Stimulated activated CD4-positive, alpha-beta T cell treated with anti-CD3 and anti-CD28 coated beads, Interleukin-2, amount 100 ng/mL, for 48 hours (primary cell): ENCODE measurements at regions not wholly inside any gene's neighbourhood (a gene's known extent, or its start where the extent isn't known, plus 50 kb on each side); places are given as distances from the start of the nearest gene placed in this dataset.
"Not testable (repeated sequence)": the region's sequence is repeated elsewhere in the genome, so short reads cannot be mapped to it uniquely, and the experiment has no call there.

ENCODE experiments used
- DNase-seq, 2 donors: peaks; one replicate each; pipeline ENCODE4 v3.0.0-alpha.2; 2020

DNA sequence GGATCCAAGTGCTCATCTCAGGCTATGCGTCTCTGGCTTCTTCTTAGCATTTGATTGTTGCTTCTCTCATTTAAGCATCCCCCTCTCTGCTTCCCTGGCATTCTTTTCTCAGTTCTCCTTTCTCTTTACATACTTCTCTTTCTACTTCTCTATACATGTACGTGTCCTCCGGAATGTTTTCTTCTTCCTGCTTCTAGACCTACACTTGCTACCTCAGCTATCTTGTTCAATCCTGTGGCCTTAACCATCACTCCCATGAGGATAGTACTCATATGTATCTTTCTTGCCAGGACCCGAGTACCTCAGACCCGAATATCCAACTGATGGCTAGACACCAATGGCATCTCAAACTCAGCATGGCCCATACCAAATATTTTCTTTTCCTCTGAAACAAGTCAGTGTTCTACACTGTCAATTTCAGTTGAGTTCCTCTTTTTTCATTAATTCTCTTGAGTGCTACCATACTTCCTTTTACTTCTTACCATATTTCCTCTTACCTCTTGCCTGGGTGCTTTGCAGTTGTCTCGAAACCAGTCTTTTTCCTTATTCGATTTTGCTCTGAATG is 115.1 kb upstream of the SLC38A2 start:
- no peak for DNase-seq

DNA sequence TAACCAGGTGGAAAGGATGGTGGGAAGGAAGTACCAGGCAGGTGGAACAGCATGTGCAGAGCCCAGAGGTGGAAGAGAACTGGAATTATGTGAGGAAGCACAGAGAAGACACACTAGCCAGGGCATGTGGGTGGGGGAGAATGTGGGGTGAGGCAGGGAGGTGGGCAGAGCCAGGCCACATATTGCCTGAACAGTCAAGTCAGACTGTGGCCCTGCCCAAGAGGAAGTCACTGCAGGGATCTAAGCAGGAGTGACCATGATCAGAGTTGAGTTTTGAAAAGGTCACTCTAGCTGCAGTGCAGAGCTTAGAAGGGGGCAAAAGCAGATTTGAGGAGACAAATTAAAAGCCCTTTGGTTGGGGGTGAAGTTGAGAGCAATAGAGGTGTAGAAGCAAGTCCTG is 114.0 kb upstream of the SLC38A2 start:
- no peak for DNase-seq

DNA sequence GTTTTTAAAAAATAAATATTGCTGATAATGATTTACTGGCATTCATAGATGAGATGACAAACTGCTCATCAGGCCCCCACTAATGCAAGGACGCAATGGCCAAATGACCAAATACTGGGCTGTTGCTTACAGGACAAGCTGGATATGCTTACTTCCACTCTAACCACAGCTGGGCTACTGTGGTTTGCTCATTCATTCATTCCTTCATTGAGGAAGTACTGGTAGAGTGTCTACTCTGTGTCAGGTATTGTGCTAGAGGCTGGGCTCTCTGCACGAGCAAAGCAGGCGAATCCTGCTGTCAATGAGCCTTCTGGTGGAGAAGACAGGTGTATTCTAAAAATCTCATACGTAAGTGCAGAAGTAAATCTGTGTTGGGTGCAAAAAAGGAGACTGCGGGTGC is 113.3 kb upstream of the SLC38A2 start:
- no peak for DNase-seq

DNA sequence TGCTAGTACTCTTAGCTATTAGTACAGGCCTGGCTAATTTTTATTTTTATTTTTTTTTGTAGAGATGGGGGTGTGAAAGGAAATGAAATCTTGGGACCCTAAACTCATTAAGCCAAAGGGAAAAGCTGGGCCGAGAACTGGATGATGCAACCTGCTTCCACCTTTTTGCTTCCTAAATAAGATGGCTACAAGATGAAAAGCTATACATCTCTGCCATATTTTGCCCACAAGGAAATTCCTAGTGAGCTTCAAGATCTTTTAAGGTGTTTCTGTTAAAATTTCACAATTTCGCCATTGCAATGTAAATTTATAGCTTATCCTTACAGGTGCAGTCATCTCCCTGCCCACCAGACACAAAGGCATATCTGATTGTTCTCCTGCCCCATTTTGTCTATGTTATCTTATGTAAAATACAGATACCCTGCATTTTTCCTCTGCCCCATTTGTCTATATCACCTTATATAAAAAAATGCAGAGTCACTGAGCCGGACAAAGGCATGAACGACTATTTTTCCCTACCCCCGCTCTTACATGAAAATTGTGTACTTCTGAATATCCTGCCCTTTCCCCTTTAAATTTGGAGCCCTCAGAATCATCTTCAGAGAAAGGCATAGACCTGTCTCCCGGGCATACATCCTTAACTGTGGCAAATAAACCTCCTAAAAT is 112.0 kb upstream of the SLC38A2 start:
- no peak for DNase-seq

DNA sequence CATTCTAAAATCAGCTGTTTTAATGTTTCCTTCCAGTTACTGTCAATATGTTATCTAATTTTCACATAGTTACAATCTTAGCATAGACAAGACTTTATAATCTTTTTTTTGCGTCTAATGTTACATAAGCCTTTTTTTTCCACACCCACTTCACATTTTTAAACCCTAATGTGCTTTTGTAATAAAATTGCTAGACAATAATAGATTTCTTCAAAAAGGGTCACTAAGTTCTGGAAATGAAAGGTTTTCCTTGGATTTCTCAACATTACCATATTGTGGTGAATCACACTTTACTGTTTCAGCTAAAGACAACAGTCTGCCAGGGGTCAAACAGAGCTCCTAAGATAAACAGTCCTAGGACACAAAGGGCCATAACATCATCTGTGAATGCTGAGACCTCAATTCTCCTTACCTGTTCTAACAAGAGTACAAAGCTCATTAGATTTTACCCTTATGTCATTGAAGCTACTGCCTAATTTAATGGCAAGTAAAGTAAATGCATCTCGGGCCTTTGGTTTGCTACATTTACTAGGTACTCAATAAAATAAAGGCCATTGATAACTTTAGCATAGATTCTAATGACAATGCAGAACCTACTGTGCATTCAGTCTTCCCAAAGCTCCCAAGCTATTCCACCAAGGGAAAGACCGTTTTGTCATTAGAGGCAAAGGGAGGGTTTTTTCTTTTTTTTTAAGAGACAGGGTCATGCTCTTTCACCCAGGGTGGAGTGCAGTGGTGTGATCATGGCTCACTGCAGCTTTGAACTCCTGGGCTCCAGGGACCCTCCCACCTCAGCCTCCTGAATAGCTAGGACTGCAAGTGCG is 111.2 kb upstream of the SLC38A2 start:
- DNase-seq, result no peak

DNA sequence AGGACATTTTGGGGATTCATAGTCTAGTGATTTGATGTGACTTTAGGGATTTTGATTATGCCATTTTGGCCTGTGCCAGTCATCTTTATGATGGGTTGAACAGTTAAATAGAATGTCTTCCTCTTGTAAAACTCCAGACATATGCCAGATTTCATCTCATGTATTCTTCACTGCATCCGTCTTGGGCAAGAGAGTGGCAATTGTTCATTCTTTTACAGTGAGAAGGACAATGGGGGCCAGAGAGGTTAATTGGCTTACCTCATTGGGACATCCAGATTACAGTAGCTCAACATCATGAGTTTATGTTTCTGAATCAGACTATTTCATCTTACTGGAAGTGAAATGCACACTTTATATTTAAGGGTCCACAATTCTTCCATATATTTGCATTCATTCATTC is 108.2 kb upstream of the SLC38A2 start:
- no peak for DNase-seq

DNA sequence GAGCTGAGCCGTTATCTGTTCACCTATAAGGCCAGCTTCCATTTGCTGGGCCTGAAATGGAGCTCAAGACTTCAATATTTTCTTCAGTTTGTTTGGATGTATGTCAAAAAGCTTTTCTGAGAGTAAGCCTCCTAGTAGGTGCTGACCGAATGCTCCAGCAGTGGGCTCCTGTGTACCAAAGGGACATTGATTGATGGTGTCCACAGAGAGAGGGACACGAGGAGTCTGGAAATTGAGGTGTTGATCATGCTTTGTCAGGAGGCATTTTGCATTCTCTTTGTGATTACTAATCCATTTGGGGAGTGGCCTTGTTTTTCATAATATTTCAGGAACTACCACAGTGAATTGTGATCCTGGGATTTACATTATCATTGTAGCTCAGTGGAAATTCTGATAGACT is 107.7 kb upstream of the SLC38A2 start:
- no peak for DNase-seq

DNA sequence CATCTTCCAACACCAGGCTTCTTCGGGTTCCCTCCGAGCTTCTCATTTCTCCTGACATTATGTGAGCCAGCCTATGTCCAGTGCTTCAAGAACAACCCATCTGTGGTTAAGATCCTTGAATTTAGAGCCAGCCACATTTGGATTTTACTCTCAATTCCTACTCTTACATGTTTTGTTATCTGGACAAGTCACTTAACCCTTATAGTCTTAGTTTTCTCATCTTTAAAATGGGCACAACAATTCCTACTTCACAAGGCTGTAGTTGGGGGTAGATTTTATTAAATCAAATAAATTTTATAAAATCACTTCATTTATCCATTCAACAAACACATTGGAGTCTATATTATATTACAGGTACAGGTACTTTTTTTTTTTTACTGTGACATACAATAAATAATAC is 105.5 kb upstream of the SLC38A2 start:
- no peak for DNase-seq

DNA sequence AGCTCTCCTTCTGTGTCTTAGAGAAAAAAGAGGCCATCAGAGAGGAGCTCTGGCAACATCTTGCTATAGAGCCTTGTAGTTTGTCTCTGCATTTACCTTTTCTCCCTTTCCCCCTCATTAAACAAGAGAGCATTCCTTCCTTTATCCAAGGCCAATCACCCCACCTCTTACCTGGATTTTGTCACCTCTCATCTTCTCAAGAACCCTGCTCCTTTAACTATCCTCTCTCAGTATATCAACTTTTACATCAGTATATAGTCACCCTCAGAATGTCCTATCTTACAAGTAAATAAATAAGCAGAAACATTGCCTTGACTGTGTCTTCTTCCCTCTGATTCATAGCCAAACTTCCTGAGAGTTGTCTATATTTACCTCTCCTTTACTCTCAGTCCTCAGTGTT is 105.0 kb upstream of the SLC38A2 start:
- no peak for DNase-seq

DNA sequence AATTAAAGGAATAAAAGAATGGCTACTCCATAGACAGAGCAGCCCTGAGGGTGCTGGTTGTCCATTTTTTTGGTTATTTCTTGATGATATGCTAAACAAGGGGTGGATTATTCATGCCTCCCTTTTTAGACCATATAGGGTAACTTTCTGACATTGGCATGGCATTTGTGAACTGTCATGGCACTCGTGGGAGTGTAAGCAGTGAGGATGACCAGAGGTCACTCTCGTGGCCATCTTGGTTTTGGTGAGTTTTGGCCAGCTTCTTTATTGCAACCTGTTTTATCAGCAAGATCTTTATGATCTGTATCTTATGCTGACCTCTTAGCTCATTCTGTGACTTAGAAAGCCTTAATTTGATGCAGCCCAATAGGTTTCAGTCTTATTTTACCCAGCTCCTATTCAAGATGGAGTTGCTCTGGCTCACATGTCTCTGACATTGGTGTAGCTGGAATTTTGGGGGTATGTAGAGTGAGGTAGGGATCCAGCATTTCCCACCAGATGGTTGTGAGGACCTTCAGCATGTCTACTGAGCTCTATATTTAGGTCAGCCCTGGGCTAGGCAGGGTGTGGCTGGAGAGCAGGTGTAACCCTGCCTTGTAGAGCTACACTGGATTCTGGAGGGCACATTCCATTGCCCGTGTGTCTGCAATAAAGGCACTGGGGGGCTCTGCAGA is 103.5 kb upstream of the SLC38A2 start:
- no peak for DNase-seq

DNA sequence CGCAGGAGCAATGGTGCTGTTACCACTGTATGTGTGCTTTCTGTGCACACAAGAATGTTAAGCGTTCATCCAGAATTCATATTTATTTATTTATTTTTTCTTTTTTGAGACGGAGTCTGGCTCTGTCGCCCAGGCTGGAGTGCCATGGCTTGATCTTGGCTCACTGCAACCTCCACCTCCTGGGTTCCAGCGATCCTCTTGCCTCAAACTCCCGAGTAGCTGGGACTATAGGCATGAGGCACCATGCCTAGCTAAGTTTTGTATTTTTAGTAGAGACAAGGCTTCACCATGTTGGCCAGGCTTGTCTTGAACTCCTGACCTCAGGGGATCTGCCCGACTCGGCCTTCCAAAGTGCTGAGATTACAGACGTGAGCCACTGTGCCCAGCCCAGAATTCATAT is 101.8 kb upstream of the SLC38A2 start:
- DNase-seq, result not testable (repeated sequence)

DNA sequence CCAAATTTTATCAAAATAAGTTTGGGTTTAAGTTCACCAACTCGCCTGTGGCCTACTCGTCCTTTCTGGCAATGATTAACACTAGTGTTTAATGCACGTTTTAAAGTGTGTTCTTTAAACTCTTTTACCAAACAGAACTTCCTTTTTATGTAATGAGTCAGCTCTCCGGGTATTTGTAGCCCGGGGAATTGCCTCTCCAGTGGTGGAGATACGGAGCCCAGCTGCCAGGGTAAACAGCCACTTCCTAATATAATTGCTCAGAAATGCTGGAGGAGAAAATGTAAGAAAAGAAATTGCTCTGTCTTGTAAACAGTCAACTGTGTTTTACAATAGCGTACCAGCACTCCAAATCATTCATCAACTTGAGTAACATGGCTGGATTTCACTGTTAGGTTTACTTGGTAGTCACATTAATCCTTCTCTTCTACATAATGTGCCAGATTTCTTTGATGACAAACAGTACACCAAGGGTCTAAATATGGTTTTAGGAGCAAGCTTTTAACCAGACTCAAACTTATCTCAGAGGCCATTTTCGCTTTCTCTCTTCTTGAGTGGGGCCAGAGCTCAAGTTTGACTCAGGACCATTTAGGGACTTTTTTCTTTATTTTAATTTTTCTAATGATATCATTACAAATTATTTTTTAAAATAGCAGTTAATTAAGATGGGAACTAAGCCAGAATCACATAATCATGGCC is 101.2 kb upstream of the SLC38A2 start:
- DNase-seq, result no peak

DNA sequence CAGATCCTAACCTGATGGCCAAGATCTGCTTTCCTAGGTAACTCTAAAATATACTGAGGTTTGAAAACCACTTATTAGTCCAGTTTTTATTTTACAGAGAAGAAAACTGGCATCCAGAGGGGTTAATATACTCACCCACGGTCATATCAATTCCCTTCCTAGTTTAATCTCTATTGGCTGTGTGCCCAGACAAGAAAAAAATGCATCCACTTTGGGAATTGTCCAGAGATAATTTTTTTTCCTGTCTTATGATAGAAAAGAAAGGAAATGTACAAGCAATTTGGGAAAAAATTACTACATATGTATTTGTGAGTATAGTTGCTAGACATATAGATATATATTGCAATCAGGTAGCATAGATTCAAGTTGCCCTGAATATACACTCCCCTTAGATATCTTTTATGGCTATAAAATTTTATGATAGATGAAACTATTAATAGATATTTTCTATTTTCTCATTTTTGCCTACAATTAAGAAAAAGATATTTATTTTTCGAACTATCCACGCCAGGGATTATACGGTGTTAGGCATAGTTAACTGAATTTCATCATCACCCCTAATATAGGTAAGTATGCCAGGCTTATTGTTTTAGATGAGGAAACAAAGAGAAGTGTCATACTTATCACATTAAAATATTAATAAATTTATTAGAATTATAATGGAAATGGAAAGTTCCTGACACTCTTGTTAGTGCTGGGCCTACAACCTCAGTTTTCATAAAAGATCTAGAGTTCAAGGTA is 100.5 kb upstream of the SLC38A2 start:
- no peak for DNase-seq

DNA sequence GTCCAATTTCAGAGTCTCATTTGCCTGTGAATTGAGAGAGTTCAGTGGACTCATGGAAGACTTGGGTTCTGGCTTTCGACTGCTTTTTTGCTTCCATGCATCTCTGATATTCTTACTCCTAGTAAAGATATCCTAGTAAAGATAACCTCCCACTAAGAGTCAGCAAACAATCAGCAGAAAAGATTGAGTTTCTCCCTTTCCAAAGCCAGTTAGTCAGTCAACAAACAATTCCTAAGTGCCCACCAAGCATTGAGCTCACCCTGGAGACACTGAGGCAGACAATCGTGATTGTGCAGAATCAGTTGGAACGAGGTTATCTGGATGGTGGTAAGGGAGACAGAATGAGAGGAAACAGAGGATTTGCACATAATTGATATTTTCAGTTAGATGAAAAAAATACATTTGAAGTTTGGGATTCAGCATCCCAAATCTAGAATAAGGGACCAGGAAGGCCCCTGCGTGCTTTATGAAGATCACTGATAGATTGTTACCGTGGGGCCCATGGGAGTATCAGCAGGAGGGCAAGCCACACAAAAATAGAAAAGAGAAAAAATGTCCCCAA is 99.7 kb upstream of the SLC38A2 start:
- no peak for DNase-seq

DNA sequence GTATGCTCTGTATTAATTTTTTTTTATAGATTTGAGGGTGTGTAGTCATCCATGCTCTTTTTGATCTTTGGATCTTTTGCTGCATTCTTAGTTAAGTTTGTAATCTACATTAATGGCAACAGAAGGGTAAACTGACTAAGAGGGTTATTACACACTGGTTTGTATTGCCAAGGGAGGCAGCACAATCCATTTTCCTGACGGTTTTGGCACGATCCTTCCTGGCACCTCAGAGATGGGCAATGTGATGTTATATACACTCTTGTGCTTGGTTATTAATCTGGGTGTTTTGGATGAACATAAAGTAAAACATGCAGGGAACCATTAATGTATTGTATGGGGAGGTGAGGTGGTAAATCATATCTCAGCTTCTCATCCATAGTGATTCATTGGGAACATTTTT is 98.8 kb upstream of the SLC38A2 start:
- DNase-seq, result no peak

DNA sequence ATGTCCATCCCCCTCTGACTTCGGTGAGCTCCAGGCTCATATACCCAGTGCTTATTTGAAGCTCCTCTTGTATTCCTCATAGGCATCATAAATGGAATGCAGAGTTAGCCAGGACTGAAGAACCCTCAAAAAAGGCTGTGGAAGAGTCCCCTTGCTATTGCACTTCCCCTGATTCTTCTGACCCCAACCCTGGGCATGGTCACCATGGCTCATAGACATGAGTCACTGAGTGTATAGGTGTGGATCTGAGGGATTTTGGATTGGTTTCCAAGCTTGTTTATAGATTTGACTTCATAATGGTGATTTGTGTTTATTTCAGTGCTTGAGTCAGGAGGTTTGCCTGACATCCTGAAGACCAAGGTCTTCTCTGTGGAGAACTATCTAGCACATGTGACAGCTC is 98.4 kb upstream of the SLC38A2 start:
- no peak for DNase-seq

DNA sequence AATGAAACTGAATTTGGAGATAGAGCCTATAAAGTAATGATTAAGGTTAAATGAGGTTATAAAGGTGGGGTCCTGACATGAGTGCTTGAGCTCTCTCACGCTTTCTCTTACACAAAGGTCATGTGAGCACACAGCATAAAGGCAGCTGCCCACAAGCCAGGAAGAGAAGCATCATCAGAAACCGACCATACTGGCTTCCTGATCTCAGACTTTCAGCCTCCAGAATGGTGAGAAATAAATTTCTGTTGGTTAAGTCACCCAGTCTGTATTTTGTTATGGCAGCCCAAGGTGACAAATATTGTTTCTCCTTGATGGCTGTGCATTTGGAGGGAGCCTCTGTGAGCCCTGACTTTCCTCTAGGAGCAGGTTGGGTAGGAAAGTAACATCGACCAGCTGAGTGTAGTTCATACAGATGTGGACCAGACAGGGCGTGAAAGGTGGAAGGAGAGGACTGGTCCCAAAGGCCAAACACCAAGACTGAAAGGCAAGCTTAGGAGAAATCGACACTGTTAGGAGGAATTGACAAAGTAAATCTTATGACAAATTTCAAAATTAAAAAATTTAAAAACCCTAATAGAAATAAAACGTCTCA is 97.6 kb upstream of the SLC38A2 start:
- DNase-seq, result no peak

DNA sequence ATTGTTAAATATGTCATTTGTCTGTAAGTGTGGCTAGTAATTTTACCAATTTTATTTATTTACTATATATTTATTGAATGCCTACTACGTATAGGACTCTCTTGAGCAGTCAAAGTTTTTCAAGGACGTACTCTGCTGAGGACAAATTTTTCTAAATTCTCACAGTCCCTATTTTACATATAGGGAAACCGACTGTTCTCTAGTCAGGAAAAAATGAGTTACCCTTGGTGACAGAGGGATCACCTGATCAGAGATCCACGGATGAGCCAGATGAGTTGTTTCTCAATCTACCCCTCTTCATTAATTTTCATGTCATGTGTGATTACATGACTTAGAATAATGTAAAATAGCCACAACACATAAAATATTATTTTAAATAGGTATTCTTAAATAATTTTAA is 96.2 kb upstream of the SLC38A2 start:
- no peak for DNase-seq

DNA sequence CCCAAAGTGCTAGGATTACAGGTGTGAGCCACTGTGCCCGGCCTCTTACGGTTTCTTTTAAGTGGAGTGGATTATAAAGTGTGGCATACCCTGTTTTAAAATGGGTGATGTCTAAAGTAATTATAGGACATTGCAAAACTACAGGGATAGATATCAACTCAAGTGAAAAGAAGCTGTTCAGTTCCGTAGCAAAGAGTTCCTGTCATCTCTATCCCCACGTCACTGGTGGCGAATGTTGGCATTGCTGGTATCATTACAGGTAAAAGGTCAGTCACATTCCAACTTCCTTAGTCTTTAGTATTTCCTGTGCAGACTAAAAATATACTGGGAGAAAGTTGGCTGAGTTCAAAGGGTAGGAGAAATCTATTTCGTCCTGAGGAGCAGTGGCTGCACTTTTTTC is 95.6 kb upstream of the SLC38A2 start:
- no peak for DNase-seq

DNA sequence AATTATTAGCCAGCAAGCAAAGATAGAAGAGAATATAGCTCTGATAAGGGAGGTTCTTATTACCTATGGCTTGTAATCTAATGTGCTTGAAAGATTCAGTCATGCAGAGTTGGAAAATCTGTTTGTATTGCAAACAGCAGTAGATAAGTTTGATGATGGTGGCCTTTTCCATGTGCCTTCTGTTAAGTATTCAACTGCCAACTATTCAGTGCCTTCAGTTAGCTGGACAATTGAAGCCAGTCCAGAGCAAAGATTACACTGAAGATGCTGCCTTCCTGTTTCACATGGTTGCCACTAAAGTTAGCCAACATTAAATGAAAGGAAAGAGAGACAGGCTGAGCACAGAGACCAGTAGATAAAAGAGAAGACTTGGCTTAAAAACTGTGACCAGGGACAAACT is 92.7 kb upstream of the SLC38A2 start:
- DNase-seq, result no peak

DNA sequence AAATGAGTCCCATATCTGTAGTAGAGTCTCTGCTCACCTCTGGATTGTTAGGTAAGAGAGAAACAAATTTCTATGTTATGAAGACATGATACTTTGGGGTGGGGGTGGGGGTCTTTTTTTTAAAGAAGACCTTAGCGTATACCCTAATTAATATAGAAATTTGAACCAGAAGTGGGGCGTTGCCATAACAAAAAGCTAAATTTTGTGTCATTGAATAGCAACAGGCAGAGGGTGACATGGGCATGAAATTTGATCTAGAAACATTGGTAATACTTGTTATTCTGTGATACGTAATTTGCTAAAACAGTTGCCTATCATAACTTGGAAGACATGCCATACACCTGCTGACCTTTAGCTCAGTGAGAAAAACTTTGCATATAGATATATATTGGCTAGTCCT is 92.3 kb upstream of the SLC38A2 start:
- DNase-seq, result no peak
